Keratinocyte (primary cell): ENCODE measurements at regions not wholly inside any gene's neighbourhood (a gene's known extent, or its start where the extent isn't known, plus 50 kb on each side); places are given as distances from the start of the nearest gene placed in this dataset.

ENCODE experiments used
- DNase-seq: peaks from one replicate; pipeline ENCODE4 v3.0.0-alpha.2; 2011; ENCODE audit warnings: low read depth, missing footprints, low spot score
- FAIRE-seq: peaks from 2 replicates; lab custom pipeline; 2011; peaks lifted over from hg19 to GRCh38; lab: Jason Lieb, UNC
- H2AFZ ChIP-seq: 2 replicates; pipeline ENCODE4 v1.6.0; 2012; ENCODE audit warnings: low read length, control low read depth, inconsistent platforms; ENCODE audit not compliant: control insufficient read depth
- H3K27ac ChIP-seq: 2 replicates; pipeline ENCODE4 v1.5.1; 2011; ENCODE audit warnings: low read length; ENCODE audit not compliant: control insufficient read depth, insufficient read depth
- H3K27me3 ChIP-seq: 3 replicates; pipeline ENCODE4 v1.6.0; 2011; ENCODE audit warnings: low read length; ENCODE audit not compliant: control insufficient read depth, insufficient read depth; ENCODE audit errors: extremely low read depth
- H3K36me3 ChIP-seq, 2 experiments: 2 replicates in 1 of 2; 3 replicates in 1 of 2; pipeline ENCODE4 v1.5.1; 2011; ENCODE audit warnings: low read length in 2 of 2, mild to moderate bottlenecking in 1 of 2; ENCODE audit not compliant: control insufficient read depth in 2 of 2, insufficient read depth in 2 of 2; ENCODE audit errors: extremely low read depth in 1 of 2
- H3K4me1 ChIP-seq: 3 replicates; pipeline ENCODE4 v1.5.1; 2011; ENCODE audit warnings: low read length; ENCODE audit not compliant: control insufficient read depth, insufficient read depth; ENCODE audit errors: extremely low read depth
- H3K4me2 ChIP-seq: 3 replicates; pipeline ENCODE4 v1.6.0; 2011; ENCODE audit warnings: low read depth, low read length; ENCODE audit not compliant: control insufficient read depth, insufficient read depth; ENCODE audit errors: extremely low read depth
- H3K4me3 ChIP-seq, 3 experiments: fragments of 200-600 bp in 1 of 3; sonication (generic) in 1 of 3; 2 replicates in 2 of 3; 3 replicates in 1 of 3; pipeline ENCODE4 v1.5.1; 2011 to 2016; ENCODE audit warnings: low read length in 3 of 3, mild to moderate bottlenecking in 3 of 3, control low read depth in 2 of 3, inconsistent platforms in 1 of 3, low read depth in 1 of 3, mixed read lengths in 1 of 3, mixed run types in 1 of 3, moderate library complexity in 1 of 3; ENCODE audit not compliant: control insufficient read depth in 2 of 3, insufficient read depth in 2 of 3; ENCODE audit errors: extremely low read depth in 1 of 3
- H3K79me2 ChIP-seq: 2 replicates; pipeline ENCODE4 v1.6.0; 2012; ENCODE audit warnings: low read length; ENCODE audit not compliant: control insufficient read depth, insufficient read depth
- H3K9ac ChIP-seq: 3 replicates; pipeline ENCODE4 v1.6.0; 2011; ENCODE audit warnings: low read length; ENCODE audit not compliant: control insufficient read depth, insufficient read depth; ENCODE audit errors: extremely low read depth
- H3K9me1 ChIP-seq: 3 replicates; pipeline ENCODE4 v1.6.0; 2011; ENCODE audit warnings: low read length; ENCODE audit not compliant: control insufficient read depth, insufficient read depth; ENCODE audit errors: extremely low read depth
- H3K9me3 ChIP-seq: 2 replicates; pipeline ENCODE4 v1.5.1; 2012; ENCODE audit warnings: low read depth, low read length; ENCODE audit not compliant: control insufficient read depth
- H4K20me1 ChIP-seq: 3 replicates; pipeline ENCODE4 v1.6.0; 2011; ENCODE audit warnings: low read length; ENCODE audit not compliant: control insufficient read depth, insufficient read depth; ENCODE audit errors: extremely low read depth
- CTCF ChIP-seq, 3 experiments: IDR thresholded peaks in 1 of 3; conservative IDR thresholded peaks in 1 of 3; optimal IDR thresholded peaks in 1 of 3; 2 replicates in 2 of 3; 3 replicates in 1 of 3; pipeline versions ENCODE3 to v1.5.1; 2011; ENCODE audit warnings: low read length in 3 of 3, mild to moderate bottlenecking in 3 of 3, moderate library complexity in 2 of 3, control low read depth in 1 of 3, inconsistent platforms in 1 of 3; ENCODE audit not compliant: insufficient read depth in 2 of 3; ENCODE audit errors: extremely low read depth in 1 of 3
- EZH2 ChIP-seq: IDR thresholded peaks from one replicate; pipeline ENCODE4 v1.6.1; 2012; ENCODE audit warnings: inconsistent platforms, mild to moderate bottlenecking, low read length, moderate library complexity
- dilution Hi-C: fragments of 300-500 bp; cut with MboI; formaldehyde crosslinking; loops from one replicate; pipeline ENCODE4 v1.7.0; 2020; ENCODE audit warnings: low sequenced_read_pairs; ENCODE audit not compliant: extremely low pct_ligation_motif_present

- Histone ChIP-seq H3K9ac (no peak overlapping the region), H3K4me1 (no peaks in the 10 kb centered on the region), H3K79me2 (no peaks in the 10 kb centered on the region), H2AFZ (no peak overlapping the region), H3K4me3 (no peak overlapping the region), H3K4me2 (no peak overlapping the region), H3K27ac (no peak overlapping the region), H3K36me3 (no peaks in the 10 kb centered on the region), H3K27me3 (no peaks in the 10 kb centered on the region), H4K20me1 (no peaks in the 10 kb centered on the region), H3K9me3 (no peaks in the 10 kb centered on the region), H3K9me1 (no peaks in the 10 kb centered on the region)
- FAIRE-seq, result no peak
- dilution Hi-C loops, result no loop called here
- TF ChIP-seq EZH2 (no peak), CTCF (optimal IDR thresholded peaks at IDR 0.05 in 1 of 3, IDR thresholded peaks at IDR 0.05 in 1 of 3, conservative IDR thresholded peaks at IDR 0.05 in 1 of 3; ENCODE audit: extremely low read depth in 1 of 3, insufficient read depth in 2 of 3, low read length in 3 of 3) (no peak)
- DNase-seq, result no peak
Observed at GRCh38 chr2:22878121-22878520, 506.9 kb upstream of the KLHL29 start.

- Histone ChIP-seq H3K4me2 (no peak overlapping the region), H3K79me2 (no peaks in the 10 kb centered on the region), H4K20me1 (no peaks in the 10 kb centered on the region), H3K27me3 (no peaks in the 10 kb centered on the region), H3K9me3 (no peaks in the 10 kb centered on the region), H3K9ac (no peak overlapping the region), H3K9me1 (no peaks in the 10 kb centered on the region), H3K4me3 (no peak overlapping the region), H2AFZ (no peak overlapping the region), H3K36me3 (no peaks in the 10 kb centered on the region), H3K27ac (no peak overlapping the region), H3K4me1 (no peaks in the 10 kb centered on the region)
- dilution Hi-C loops, result no loop called here
- FAIRE-seq (no peak), DNase-seq (no peak)
- TF ChIP-seq EZH2 (no peak), CTCF (optimal IDR thresholded peaks at IDR 0.05 in 1 of 3, IDR thresholded peaks at IDR 0.05 in 1 of 3, conservative IDR thresholded peaks at IDR 0.05 in 1 of 3; ENCODE audit: extremely low read depth in 1 of 3, insufficient read depth in 2 of 3, low read length in 3 of 3) (no peak)
Observed at GRCh38 chr2:22879009-22879863, 505.7 kb upstream of the KLHL29 start.
